AG04449 (cell line): ENCODE measurements at regions not wholly inside any gene's neighbourhood (a gene's known extent, or its start where the extent isn't known, plus 50 kb on each side); places are given as distances from the start of the nearest gene placed in this dataset.
"Not testable (repeated sequence)": the region's sequence is repeated elsewhere in the genome, so short reads cannot be mapped to it uniquely, and the experiment has no call there.

Experiments
- CTCF ChIA-PET: fragments of 350-600 bp; formaldehyde crosslinking; extraction: SDS; loops from one replicate; lab custom pipeline; 2021; ENCODE audit warnings: antibody characterized with exemption; lab: Yijun Ruan, JAX
- POLR2A ChIA-PET: fragments of 400-600, 350-600 bp; formaldehyde crosslinking; extraction: SDS; loops from one replicate; lab custom pipeline; 2020; ENCODE audit warnings: antibody characterized with exemption, inconsistent platforms; lab: Yijun Ruan, JAX
- DNase-seq: peaks from one replicate; pipeline ENCODE4 v3.0.0-alpha.2; 2010; ENCODE audit warnings: low read depth, low spot score
- H3K4me3 ChIP-seq: 2 replicates; pipeline ENCODE4 v1.5.1; 2011; ENCODE audit warnings: low read depth, mild to moderate bottlenecking, control low read depth, low read length
- CTCF ChIP-seq: IDR thresholded peaks from one replicate; pipeline ENCODE4 v1.5.1; 2011; ENCODE audit warnings: mild to moderate bottlenecking, moderate library complexity, low read length, control low read depth, inconsistent platforms; ENCODE audit not compliant: insufficient read depth; ENCODE audit errors: missing control alignments

GRCh38 chr18:10249801-10250200 lies 204.6 kb upstream of the APCDD1 start:
- CTCF ChIA-PET: no interaction called here
- TF ChIP-seq CTCF: no peak
- POLR2A ChIA-PET: no interaction called here
- no peak overlapping the region for H3K4me3 ChIP-seq
- DNase-seq: no peak

GRCh38 chr18:10252494-10252893 lies 201.9 kb upstream of the APCDD1 start:
- ChIA-PET POLR2A (no interaction called here), CTCF (interaction anchor here (0.9 to 1.6 kb wide), 2 partner anchors 12 to 20 kb away, joined by 3 read pairs; no protein-coding TSS in a partner anchor)
- H3K4me3 ChIP-seq: no peak overlapping the region
- no peak for TF ChIP-seq CTCF
- DNase-seq: no peak

- ChIA-PET POLR2A (no interaction called here), CTCF (interaction anchor here (0.9 to 1.6 kb wide), 2 partner anchors 12 to 19 kb away, joined by 3 read pairs; no protein-coding TSS in a partner anchor)
- H3K4me3 ChIP-seq: no peak overlapping the region
- TF ChIP-seq CTCF: no peak
- DNase-seq: no peak
Measured at GRCh38 chr18:10252952-10253705, 201.3 kb upstream of the APCDD1 start.

- POLR2A ChIA-PET, H3K4me3 ChIP-seq, CTCF ChIA-PET, DNase-seq: not testable (repeated sequence)
Measured at GRCh38 chr18:10256276-10256675, 198.2 kb upstream of the APCDD1 start.

- ChIA-PET CTCF (interaction anchor here (0.9 kb wide), 1 partner anchor 257 kb away, joined by 4 read pairs; no protein-coding TSS in a partner anchor), POLR2A (no interaction called here)
- no peak for DNase-seq
- TF ChIP-seq CTCF: no peak
- no peak overlapping the region for H3K4me3 ChIP-seq
Measured at GRCh38 chr18:10258836-10259474, 195.5 kb upstream of the APCDD1 start.

- POLR2A ChIA-PET: no interaction called here
- no peak for TF ChIP-seq CTCF
- no peak overlapping the region for H3K4me3 ChIP-seq
- CTCF ChIA-PET: no interaction called here
- DNase-seq: no peak
Measured at GRCh38 chr18:10259901-10260300, 194.5 kb upstream of the APCDD1 start.
